Gastroesophageal sphincter (tissue), 4 donors: ENCODE measurements at regions not wholly inside any gene's neighbourhood (a gene's known extent, or its start where the extent isn't known, plus 50 kb on each side); places are given as distances from the start of the nearest gene placed in this dataset.

Experiments used
- ATAC-seq: fragments of 150-250 bp; one replicate; pipeline ENCODE4 v1.9.1; 2016; ENCODE audit warnings: mild to moderate bottlenecking, moderate library complexity
- H3K27ac ChIP-seq, 4 donors: fragments of 200-600 bp; sonication (generic) in 3 of 4; 1 replicate in 3 of 4; 2 replicates in 1 of 4; pipeline ENCODE4 v1.5.1; 2016 to 2019
- H3K27me3 ChIP-seq: fragments of 200-600 bp; sonication (generic); one replicate; pipeline ENCODE4 v1.5.1; 2019
- H3K36me3 ChIP-seq, 2 donors: fragments of 200-600 bp; sonication (generic); one replicate each; pipeline ENCODE4 v1.5.1; 2019; ENCODE audit warnings: control low read depth in 1 of 2
- H3K4me1 ChIP-seq, 3 donors: fragments of 200-600 bp; sonication (generic); 1 replicate in 2 of 3; 2 replicates in 1 of 3; pipeline ENCODE4 v1.5.1; 2016 to 2019; ENCODE audit warnings: control low read depth in 2 of 3
- H3K4me3 ChIP-seq, 2 donors: fragments of 200-600 bp; sonication (generic); one replicate each; pipeline ENCODE4 v1.5.1; 2019; ENCODE audit warnings: mild to moderate bottlenecking in 1 of 2, moderate library complexity in 1 of 2
- H3K9me3 ChIP-seq, 3 donors: fragments of 200-600 bp; sonication (generic); one replicate each; pipeline ENCODE4 v1.5.1; 2017 to 2019; ENCODE audit warnings: control low read depth in 2 of 3
- CTCF ChIP-seq, 4 experiments: fragments of 200-600 bp in 2 of 4; fragments of 450-650 bp in 2 of 4; sonication (generic) in 1 of 4; IDR thresholded peaks; one replicate each; pipeline ENCODE4 v1.5.1; 2017 to 2019; ENCODE audit warnings: antibody characterized with exemption in 4 of 4, mild to moderate bottlenecking in 2 of 4, moderate library complexity in 2 of 4
- EP300 ChIP-seq: sonication (generic); formaldehyde crosslinking; IDR thresholded peaks from one replicate; pipeline ENCODE4 v1.6.1; 2017; ENCODE audit warnings: antibody characterized with exemption, mild to moderate bottlenecking
- POLR2A ChIP-seq, 2 donors: fragments of 450-650 bp; IDR thresholded peaks; one replicate each; pipeline ENCODE4 v1.6.1; 2017; ENCODE audit warnings: antibody characterized with exemption in 2 of 2, mild to moderate bottlenecking in 2 of 2, moderate library complexity in 1 of 2
- POLR2AphosphoS5 ChIP-seq: sonication (generic); formaldehyde crosslinking; IDR thresholded peaks from one replicate; pipeline ENCODE4 v1.6.1; 2017; ENCODE audit warnings: antibody characterized with exemption
- WGBS, 2 donors: methylation state at CpG; one replicate each; pipeline ENCODE4 v1.1.5; 2018; ENCODE audit warnings: low coverage in 1 of 2; 5-methylcytosine and 5-hydroxymethylcytosine counted together

DNA sequence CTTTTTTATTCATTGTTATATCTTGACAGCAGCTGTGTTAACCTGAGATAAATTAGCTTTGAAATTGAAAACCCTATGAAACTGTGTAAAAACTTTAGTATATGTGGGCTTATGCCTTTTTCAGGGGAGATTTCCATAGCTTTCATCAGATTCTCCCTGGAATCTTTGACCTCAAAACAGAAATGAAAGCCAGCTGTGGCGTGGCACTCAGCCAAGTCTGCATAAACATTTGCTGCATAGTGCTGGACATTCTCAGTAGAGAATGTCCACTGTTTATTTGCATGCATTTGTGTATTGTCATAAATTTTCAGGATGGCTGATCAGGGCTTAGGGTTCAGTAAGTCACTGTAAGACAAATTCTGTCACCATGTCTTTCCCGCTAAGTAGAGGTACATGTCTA is 115.3 kb upstream of the NAP1L1 start:
- no peak for ATAC-seq
- no peak for TF ChIP-seq CTCF (IDR thresholded peaks at IDR 0.05)
- TF ChIP-seq POLR2A (IDR thresholded peaks at IDR 0.05): no peak
- Histone ChIP-seq H3K27me3 (no peaks in the 10 kb centered on the region), H3K4me3 (no peak overlapping the region), H3K4me1 (no peaks in the 10 kb centered on the region), H3K36me3 (no peaks in the 10 kb centered on the region), H3K9me3 (peaks cover 0 to 60% (median 0%) of the 10 kb centered on the region in 3 donors), H3K27ac (no peak overlapping the region)
- 30% methylated on average over 2 of the region's 2 CpGs for WGBS, 2 donors

- H3K4me1 ChIP-seq: no peaks in the 10 kb centered on the region
- H3K36me3 ChIP-seq: no peaks in the 10 kb centered on the region
- peaks cover 0 to 56% (median 0%) of the 10 kb centered on the region in 3 donors for H3K9me3 ChIP-seq
- no peak overlapping the region for H3K4me3 ChIP-seq
- no peaks in the 10 kb centered on the region for H3K27me3 ChIP-seq
- H3K27ac ChIP-seq: no peak overlapping the region
- no peak for ATAC-seq
- TF ChIP-seq EP300: no peak
- TF ChIP-seq POLR2AphosphoS5: no peak
- WGBS, 2 donors: 93% methylated on average over 1 of the region's 1 CpG; no CpG with 5 or more reads in 1 of the 2 donors
Measured at GRCh38 chr12:76198839-76199238, 114.4 kb upstream of the NAP1L1 start.

GRCh38 chr12:76197283-76197682 is 112.8 kb upstream of the NAP1L1 start:
- no peaks in the 10 kb centered on the region for H3K27me3 ChIP-seq
- H3K9me3 ChIP-seq: peaks cover 0 to 41% (median 0%) of the 10 kb centered on the region in 3 donors
- H3K4me3 ChIP-seq: no peak overlapping the region
- H3K4me1 ChIP-seq: no peaks in the 10 kb centered on the region
- TF ChIP-seq EP300 (no peak), POLR2AphosphoS5 (no peak), CTCF (IDR thresholded peaks at IDR 0.05) (no peak), POLR2A (IDR thresholded peaks at IDR 0.05) (no peak)
- H3K36me3 ChIP-seq: no peaks in the 10 kb centered on the region
- WGBS, 2 donors: 53 to 54% methylated on average over 4 to 5 of the region's 5 CpGs
- no peak for ATAC-seq
- H3K27ac ChIP-seq: no peak overlapping the region

DNA sequence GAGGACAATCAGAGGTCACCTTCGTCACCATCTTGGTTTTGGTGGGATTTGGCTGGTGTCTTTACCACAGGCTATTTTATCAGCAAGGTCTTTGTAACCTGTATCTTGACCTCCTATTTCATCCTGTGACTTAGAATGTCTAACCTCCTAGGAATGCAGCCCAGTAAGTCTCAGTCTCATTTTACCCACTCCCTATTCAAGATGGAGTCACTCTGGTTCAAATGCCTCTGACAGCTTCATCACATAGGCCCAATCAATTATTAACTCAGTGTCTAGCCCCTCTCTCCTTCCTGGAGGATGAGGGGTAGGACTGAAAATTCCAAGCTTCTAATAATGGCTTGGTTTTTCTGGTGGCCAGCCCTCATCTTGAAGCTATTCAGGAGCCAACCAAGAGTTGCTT is 111.4 kb upstream of the NAP1L1 start:
- ATAC-seq: no peak
- TF ChIP-seq POLR2AphosphoS5 (no peak), POLR2A (IDR thresholded peaks at IDR 0.05) (no peak), CTCF (IDR thresholded peaks at IDR 0.05) (no peak), EP300 (no peak)

GRCh38 chr12:76194724-76195123 is 110.2 kb upstream of the NAP1L1 start:
- no peaks in the 10 kb centered on the region for H3K27me3 ChIP-seq

More for the DNA sequence above, 111.4 kb upstream of the NAP1L1 start:
- no peaks in the 10 kb centered on the region for H3K4me1 ChIP-seq
- H3K9me3 ChIP-seq: peaks cover 0 to 31% (median 0%) of the 10 kb centered on the region in 3 donors
- 38% methylated on average over 1 of the region's 1 CpG; no CpG with 5 or more reads in 1 of the 2 donors for WGBS, 2 donors
- H3K4me3 ChIP-seq: no peak overlapping the region
- no peak overlapping the region for H3K27ac ChIP-seq
- H3K36me3 ChIP-seq: no peaks in the 10 kb centered on the region
- H3K27me3 ChIP-seq: no peaks in the 10 kb centered on the region

More at GRCh38 chr12:76194724-76195123, 110.2 kb upstream of the NAP1L1 start:
- TF ChIP-seq CTCF (IDR thresholded peaks at IDR 0.05): no peak
- no peak for TF ChIP-seq EP300
- no peaks in the 10 kb centered on the region for H3K4me1 ChIP-seq
- no peak overlapping the region for H3K4me3 ChIP-seq
- H3K36me3 ChIP-seq: no peaks in the 10 kb centered on the region
- no peak for ATAC-seq
- peaks cover 0 to 22% (median 0%) of the 10 kb centered on the region in 3 donors for H3K9me3 ChIP-seq
- no peak overlapping the region for H3K27ac ChIP-seq
